Suppressor macrophage treated with lipopolysaccharide for 4 hours (primary cell): ENCODE measurements at regions not wholly inside any gene's neighbourhood (a gene's known extent, or its start where the extent isn't known, plus 50 kb on each side); places are given as distances from the start of the nearest gene placed in this dataset.
"Not testable (repeated sequence)": the region's sequence is repeated elsewhere in the genome, so short reads cannot be mapped to it uniquely, and the experiment has no call there.

Experiments used
- DNase-seq: peaks from one replicate; pipeline ENCODE4 v3.0.0-alpha.2; 2020

DNA sequence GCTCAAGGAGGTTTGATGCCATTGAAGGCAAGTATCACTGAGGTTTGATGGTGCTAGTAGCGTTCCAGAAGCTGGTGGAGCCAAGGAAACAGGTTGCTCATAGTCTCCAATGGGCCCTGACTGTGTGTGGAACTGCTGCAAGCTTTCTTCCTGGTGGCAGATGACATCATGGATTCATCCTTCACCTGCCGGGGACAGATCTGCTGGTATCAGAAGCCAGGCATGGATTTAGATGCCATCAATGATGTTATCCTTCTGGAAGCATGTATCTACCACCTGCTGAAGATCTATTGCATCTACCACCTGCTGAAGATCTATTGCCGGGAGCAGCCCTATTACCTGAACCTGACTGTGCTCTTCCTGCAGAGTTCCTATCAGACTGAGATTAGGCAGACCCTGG is 734.4 kb downstream of the PLA2G4A start:
- DNase-seq: no peak

DNA sequence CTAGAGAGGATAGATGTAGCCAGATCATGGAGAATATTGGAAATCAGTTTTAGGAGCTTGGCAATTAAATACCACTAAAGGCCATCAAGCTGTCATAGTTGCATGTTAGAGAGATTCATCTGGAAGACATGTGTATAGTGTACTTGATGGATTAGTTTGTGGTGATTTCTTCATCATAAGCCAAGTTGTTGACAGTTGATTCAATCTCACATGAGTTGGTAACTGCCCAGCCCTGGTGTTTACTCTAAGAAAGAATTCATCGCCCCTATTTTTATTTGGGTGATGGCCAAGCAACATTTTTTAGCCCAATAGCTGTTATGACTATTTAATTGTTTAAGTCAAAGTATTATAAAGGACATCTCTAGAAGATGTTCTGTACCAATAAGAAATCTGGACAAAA is 737.6 kb downstream of the PLA2G4A start:
- DNase-seq: no peak

GRCh38 chr1:187568067-187568466 is 739.3 kb downstream of the PLA2G4A start:
- DNase-seq: no peak

DNA sequence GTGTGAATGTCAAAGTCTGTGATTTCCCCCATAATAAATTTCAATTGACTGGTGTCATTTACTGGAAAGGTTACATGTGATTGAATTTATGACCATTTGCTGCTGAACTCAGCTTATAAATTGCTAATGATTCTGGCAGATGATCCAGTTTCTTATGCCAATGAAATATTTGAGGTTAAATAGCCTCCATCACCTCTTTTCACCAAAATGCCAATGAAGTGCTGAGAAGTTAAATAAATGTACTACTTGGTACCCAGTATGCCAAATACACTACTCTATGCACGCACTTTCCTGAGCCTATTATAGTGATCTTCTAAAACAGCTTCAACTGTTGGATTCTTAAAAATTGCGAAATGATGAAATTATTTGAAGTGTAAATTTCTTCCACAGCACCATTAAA is 741.4 kb downstream of the PLA2G4A start:
- no peak for DNase-seq

DNA sequence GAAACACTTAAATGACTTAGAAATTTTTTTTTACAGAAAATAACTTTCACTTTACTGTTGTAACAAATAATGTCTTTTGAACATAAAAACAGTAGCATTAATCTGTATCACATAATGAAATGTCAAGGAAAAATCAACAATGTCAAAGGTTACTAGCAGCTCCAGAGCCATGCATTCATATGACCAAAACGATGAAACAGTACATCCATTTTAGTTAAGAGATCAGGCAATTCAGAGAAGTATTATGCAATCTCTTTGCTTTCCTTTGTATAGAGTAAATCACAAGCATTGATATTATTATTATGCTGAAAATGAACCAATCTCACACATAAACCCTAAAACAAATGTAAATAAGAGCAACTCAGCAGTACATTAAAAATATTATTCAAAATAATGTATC is 748.9 kb downstream of the PLA2G4A start:
- DNase-seq: no peak

DNA sequence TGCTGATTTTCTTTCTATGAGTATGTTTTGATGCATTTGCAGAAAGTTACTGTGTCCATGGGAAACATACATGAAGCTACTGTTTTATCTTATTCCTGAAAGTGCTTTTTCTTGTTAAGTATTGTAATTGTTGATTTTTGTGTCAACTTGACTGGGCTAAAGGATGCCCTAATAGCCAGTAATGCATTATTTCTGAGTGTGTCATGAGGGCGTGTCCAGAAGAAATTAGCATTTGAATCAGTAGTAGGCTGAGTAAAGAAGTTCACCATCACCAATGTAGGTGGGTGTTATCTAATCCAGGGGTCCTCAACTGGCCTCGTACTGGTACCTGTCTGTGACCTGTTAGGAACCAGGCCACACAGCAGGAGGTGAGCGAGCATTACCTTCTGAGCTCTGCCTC is 760.2 kb downstream of the PLA2G4A start:
- DNase-seq: no peak

GRCh38 chr1:187605736-187606135 is 777.0 kb downstream of the PLA2G4A start:
- no peak for DNase-seq

GRCh38 chr1:187615853-187616735 is 787.3 kb downstream of the PLA2G4A start:
- DNase-seq: not testable (repeated sequence)

GRCh38 chr1:187616830-187617229 is 788.1 kb downstream of the PLA2G4A start:
- not testable (repeated sequence) for DNase-seq

GRCh38 chr1:187617776-187618175 is 789.0 kb downstream of the PLA2G4A start:
- no peak for DNase-seq

- DNase-seq: no peak
These were observed 790.4 kb downstream of the PLA2G4A start for GRCh38 chr1:187619175-187619574.

- no peak for DNase-seq
These were observed 793.2 kb downstream of the PLA2G4A start for GRCh38 chr1:187621951-187622350.

- no peak for DNase-seq
These were observed 793.8 kb downstream of the PLA2G4A start for GRCh38 chr1:187622545-187622944.

DNA sequence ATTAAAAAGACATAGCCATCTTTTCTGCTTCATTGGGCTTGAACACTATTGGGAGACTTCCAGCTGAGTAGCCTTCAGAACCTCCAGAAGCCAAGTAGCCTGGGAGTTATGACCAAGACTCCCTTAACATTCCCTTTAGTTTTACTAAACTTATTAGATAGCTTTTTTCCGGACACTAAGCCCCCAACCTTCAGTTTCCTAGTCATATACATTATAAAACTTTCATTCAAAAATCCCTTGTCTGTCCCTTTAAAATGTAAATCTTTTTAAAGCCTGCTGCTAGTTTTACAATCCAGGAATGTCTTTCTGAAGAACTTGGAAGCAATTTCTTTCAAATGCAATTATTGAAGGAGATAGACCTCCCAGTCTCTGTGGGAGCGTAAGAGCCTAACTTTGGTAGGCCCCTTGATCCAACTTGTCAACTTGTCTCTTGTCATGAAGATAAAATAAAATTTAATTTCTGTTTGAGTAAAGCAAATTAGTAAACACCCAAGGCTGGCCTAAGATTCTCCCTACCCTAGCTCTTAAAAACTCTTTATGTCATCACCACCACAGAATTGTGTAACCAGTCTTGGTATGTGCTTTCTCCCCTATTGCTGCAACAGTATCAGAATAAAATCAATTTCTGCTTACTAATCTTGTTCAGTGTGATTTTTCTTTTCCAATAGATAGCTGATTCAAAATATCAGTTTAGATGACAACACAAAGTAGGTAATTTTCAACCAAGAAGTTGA is 796.2 kb downstream of the PLA2G4A start:
- DNase-seq: no peak

GRCh38 chr1:187626056-187626455 is 797.3 kb downstream of the PLA2G4A start:
- no peak for DNase-seq

DNA sequence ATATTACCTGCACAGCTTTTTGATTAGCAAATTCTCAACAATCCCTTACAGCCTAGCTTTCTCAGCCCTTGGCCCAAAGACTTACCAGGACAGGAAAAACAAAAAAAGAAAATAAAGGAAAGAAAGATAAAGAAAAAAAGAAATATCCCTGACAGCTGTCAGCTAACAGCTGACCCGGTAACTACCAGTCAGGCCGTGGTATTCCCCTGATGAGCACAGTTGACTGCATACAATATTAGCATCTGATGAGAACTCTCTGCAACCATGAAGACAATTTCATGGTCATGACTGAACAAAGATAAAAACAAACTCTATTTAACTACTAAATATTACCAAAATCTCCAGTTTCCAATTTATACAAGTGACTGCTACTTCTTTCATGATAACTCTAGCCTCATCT is 798.8 kb downstream of the PLA2G4A start:
- no peak for DNase-seq

DNA sequence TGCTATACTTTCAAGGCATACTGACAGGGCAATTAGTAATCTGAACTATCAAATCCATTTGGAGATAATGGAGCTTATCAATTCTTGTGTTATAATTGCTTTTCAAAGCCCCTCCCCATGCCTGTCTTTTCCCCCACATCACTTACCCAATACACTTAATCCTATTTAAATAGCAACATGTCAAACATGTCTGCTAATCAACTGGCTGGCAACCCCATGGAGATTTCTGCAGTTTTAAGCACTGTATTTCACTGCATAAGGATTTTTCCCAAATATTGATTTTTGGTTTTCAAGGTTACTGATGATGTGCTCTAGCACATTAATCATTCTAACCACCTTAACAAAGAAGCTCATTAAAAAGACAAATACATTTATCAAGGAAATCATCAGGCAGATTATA is 800.3 kb downstream of the PLA2G4A start:
- no peak for DNase-seq

DNA sequence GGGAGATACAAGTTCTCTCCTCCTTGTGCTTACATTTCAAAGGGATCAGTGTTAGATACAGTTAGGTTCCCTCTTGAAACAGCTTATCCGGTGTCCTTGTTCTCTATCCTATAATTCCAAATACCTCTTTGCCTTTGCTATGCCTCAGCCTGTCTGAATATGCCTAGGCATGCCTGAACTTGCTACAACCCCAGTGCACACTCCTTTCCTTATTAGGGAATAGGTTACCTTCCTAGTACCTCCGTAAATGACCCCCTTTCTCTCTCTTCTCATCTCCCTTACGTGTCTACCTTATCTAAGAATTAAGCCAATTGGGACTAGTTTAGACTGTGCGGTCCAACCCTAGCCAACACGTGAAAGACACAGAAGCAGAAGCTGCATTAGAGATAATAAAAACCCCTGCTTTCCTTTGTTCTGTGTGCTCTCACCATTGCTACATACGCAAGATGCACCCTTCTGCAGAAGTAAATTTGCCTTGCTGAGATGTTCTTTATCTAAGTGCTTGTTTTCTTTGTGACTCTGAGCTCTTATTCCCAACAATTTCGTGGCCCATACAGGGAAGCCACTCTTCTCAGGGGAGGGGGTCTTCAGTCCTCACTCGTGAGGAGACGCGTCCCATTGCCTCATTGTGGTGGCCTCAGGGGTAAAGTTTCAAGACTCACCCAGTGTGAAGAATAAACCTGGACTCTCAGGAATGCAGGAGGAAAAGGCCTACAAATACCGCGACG is 802.1 kb downstream of the PLA2G4A start:
- DNase-seq: no peak

DNA sequence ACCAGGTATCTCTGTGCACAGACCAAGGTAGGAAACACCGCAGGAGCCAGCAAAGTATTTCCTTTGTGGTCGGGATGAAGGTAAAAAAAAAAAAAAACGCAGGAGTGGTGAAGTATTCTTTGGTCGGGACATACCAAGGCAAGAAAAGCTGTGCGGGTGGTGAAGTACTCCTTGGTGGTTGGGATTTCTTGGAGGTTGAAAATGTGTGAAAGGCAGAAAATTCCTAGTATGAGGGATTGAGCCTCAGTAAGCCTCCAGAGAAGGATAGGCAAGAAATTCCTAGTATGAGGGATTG is 802.6 kb downstream of the PLA2G4A start:
- no peak for DNase-seq

- DNase-seq: no peak
These were observed 803.2 kb downstream of the PLA2G4A start for GRCh38 chr1:187631984-187632383.

DNA sequence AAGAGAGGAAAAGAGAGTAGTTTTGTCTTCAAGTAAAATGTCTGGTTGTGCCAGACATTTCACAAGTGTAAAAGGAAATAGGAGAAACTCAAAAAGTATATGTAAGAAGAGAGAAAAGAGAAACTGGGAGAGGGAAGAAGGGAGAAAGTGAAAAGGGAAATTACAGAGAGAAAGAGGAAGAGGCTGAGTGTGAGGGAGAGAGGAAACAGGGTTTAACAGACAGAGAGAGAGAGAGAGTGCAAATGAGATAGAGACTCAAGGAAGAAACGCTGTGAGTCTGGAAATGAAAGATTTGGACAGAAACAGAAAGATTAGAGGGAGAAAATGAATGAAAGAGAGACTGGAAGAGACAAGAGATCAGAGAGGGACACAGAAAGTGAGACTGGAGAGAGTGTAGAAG is 806.2 kb downstream of the PLA2G4A start:
- DNase-seq: no peak

DNA sequence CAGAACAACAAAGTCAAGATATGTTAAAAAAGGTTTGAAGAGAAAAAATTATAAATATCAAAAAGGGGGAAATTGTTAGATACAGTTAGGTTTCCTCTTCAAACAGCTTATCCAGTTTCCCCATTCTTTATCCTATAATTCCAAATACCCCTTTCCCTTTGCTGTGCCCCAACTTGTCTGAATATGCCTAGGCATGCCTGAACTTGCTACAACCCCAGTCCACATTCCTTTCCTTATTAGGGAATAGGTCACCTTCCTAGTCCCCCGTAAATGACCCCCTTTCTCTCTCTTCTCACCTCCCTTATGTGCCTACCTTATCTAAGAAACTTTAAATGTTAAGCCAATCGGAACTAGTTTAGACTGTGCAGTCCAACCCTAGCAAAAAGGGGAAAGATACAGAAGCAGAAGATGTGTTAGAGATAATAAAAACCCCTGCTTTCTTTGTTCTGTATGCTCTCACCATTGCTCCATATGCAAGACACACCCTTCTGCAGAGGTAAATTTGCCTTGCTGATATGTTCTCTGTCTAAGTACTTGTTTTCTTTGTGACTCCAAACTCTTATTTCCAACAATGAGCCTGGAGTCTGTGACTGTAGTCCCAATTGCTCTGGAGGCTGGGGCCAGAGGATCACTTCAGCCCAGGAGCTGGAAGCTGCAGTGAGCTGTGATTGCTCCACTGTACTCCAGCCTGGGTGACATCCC is 810.1 kb downstream of the PLA2G4A start:
- DNase-seq: no peak

DNA sequence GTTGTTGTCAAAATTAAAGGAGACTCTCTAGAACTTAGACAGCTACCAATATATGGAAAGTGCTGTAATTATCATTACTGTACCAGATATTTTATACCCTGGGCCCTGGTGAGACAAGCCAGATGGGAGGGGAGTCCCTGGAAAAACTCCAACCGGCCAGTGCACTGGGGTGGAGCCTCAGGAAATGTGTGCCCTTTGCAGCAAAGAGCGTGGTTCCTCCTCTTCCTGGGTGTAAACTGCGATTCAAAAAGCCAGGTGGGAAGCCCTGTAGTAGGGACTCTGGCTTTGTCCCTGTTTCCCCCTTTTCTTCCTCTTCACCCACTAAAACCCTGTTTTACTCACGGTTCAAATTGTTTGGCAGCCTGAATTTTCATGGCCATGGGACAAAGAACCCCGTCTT is 812.3 kb downstream of the PLA2G4A start:
- no peak for DNase-seq
